Hematopoietic multipotent progenitor cell treated with erythropoietin and hydrocortisone succinate and interleukin-3 and kit ligand, for 17 days (in vitro differentiated cells): ENCODE measurements at regions not wholly inside any gene's neighbourhood (a gene's known extent, or its start where the extent isn't known, plus 50 kb on each side); places are given as distances from the start of the nearest gene placed in this dataset.

Experiments
- DNase-seq: peaks from one replicate; pipeline ENCODE4 v3.0.0-alpha.2; 2015; ENCODE audit warnings: low spot score

DNA sequence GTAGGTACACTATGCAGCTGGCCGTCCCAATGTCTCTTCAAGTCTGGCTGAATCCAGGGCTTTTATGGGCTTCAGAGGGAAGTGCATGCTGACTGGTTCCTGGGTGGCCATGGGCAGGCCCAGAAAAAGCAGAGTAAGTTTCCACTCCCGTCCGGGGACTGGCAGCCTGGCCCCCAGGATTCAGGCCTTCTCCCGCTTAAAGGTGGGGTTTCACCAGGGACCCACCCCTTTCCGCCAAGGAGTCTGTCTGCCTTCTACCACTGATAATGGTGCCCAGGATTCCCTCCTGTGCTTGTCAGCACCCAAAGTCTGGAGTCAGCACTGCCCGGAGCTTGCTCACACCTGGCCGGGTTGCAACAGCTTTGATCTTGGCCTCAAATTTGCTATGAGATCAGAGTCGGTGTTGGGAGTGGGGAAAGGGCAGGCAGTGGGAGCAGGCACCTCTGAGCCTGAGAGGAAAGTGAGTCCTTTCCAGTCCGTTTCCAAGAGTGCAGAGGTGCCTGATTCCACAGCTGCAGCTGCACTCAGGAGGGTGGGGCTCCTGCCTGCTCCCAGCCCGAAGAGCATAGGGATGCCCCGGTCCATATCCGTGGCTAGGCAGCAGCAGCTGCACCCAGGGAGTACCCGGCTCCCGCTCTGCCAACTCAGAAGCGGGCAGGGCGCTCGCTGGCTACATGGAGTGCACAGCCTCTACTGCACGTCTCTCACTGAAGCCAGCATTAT is 1344.3 kb upstream of the ADGRL3 start:
- DNase-seq, result no peak

DNA sequence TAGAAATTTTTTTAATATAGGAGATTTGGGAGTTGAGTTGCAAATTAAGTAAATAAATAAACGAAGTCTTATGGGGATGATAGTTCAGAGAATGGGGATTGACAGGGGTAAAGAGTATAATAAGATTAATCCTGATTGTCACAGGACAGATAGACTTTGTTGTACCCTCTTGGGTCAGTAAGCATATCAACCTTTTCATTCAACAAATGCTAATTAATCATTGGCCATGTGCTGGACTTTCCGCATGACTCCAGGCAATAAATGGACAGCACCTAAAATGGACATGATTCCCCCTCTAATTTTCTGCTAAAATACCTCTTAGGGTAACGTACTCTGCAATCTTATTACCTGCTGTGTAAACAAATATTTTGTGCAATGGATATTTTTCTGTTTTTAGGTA is 1331.1 kb upstream of the ADGRL3 start:
- no peak for DNase-seq

DNA sequence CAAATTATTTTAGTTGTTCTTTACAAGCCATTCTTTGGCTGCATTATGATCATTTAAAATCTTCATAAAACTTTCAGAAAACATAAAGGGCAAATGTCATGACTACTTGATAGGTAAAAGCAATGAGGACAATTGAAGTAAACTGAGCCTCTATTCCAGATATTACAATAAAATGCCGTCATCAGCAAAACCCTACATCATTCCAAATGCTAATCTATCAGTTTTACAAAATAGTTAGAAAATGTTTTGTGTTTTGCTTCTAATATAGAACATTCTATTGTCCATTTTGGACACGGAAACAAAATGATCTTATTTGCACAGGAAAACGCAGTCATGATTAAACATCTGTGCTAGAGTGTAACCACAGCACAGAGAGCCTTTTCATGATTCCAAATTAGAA is 1330.6 kb upstream of the ADGRL3 start:
- no peak for DNase-seq

GRCh38 chr4:59881632-59882031 is 1318.5 kb upstream of the ADGRL3 start:
- DNase-seq, result no peak

- no peak for DNase-seq
These were observed 1295.8 kb upstream of the ADGRL3 start for GRCh38 chr4:59904331-59904730.

- DNase-seq, result no peak
These were observed 1279.7 kb upstream of the ADGRL3 start for GRCh38 chr4:59920416-59920815.

- no peak for DNase-seq
These were observed 1274.8 kb upstream of the ADGRL3 start for GRCh38 chr4:59925290-59925689.

GRCh38 chr4:59936566-59936965 is 1263.6 kb upstream of the ADGRL3 start:
- no peak for DNase-seq

DNA sequence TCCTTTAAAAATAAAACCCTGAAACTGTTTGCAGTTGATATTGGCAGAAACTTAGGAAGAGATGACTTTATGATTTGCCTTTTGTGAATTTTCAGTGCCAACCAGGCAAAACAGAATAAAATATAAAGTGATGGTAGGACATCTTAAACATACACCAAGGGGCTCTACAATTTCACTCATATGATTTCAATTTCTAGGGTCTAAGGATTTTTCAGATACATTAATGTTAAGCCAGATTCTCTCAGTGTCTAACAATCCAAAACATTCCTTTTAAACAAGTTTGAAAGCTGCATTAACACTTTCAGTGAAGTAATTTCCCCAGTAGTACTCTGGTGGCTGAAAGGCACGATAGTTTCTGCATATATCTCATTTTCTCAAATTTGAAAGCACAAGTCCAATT is 1262.0 kb upstream of the ADGRL3 start:
- no peak for DNase-seq

GRCh38 chr4:59945277-59945676 is 1254.8 kb upstream of the ADGRL3 start:
- no peak for DNase-seq

- DNase-seq, result no peak
These were observed 1254.4 kb upstream of the ADGRL3 start for GRCh38 chr4:59945716-59946115.

DNA sequence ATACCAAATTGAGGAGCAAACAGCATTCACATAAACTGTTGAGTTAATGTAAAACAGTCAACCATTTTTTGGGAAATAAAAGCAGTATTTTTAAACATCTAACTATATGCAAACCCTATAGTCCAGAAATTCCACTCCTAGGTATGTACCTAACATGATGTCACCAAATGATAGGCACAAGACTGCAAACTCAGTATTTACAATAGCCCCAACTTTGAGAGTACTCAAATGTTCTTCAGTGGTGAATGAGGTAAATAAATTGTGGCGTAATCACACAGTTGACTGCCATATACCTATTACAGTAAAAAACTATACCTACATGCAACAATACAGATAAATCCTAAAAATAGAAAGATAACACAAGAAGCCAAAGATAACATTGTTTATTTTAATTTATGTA is 1243.8 kb upstream of the ADGRL3 start:
- DNase-seq, result no peak

DNA sequence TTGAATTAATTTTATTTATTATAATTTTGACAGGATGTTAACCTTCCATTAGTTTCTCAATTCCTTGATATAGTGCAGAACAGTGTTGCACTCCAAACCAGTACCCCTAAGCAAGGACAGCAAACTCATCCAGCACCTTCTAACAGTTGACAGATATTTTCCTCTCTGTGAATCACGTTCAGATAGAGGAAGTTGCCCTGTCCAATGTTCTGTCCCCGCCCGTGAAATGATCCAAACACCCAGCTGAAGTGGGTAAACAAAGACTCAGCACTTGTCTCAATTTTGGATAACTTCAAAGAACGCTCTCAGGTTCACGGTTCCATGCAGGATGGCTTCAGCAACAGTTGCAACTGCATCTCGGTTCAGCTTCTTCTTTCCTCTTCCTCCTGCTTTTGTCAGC is 1240.0 kb upstream of the ADGRL3 start:
- DNase-seq, result no peak

DNA sequence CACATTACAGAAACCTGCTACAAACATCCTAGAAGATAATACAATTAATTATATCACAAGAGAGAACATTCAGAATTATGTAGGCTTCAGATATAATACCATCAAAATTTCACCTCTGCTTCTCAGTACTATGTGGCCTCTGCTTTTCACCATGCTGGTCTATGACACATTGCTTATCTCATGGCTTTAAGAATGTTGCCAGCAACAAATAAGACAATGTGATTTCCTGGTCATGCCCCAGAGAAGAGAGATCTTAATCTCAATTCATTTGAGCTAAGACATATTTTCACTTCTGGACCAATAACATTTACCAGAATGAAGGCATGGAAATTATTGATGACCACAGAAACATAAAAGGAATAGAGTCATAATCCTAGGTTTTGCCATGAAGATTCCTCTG is 1233.4 kb upstream of the ADGRL3 start:
- no peak for DNase-seq

GRCh38 chr4:59968796-59969195 is 1231.3 kb upstream of the ADGRL3 start:
- no peak for DNase-seq

GRCh38 chr4:59969909-59970308 is 1230.2 kb upstream of the ADGRL3 start:
- no peak for DNase-seq

GRCh38 chr4:59971952-59972351 is 1228.2 kb upstream of the ADGRL3 start:
- no peak for DNase-seq

DNA sequence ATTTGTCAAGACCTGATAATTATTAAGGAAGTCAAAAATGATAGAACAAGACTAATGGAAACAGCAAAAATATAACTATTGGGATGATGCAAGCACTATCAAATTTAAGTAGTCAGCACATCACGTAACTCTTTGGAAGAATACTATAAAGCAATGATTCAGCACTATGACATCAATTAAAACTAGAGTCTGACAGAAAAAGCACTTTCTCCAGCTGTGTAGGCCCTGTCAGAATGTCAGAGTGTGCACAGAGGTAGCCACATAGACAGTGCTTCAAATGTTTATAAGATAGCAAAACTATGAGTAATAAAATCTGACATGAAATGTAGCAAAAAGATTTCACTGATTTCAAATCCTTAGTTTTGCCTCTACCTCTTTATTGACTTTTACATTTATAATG is 1226.6 kb upstream of the ADGRL3 start:
- no peak for DNase-seq

- no peak for DNase-seq
These were observed 1221.1 kb upstream of the ADGRL3 start for GRCh38 chr4:59979061-59979460.

- no peak for DNase-seq
These were observed 1216.3 kb upstream of the ADGRL3 start for GRCh38 chr4:59983852-59984251.

- no peak for DNase-seq
These were observed 1212.8 kb upstream of the ADGRL3 start for GRCh38 chr4:59987289-59987688.

- no peak for DNase-seq
These were observed 1206.0 kb upstream of the ADGRL3 start for GRCh38 chr4:59994118-59994517.

DNA sequence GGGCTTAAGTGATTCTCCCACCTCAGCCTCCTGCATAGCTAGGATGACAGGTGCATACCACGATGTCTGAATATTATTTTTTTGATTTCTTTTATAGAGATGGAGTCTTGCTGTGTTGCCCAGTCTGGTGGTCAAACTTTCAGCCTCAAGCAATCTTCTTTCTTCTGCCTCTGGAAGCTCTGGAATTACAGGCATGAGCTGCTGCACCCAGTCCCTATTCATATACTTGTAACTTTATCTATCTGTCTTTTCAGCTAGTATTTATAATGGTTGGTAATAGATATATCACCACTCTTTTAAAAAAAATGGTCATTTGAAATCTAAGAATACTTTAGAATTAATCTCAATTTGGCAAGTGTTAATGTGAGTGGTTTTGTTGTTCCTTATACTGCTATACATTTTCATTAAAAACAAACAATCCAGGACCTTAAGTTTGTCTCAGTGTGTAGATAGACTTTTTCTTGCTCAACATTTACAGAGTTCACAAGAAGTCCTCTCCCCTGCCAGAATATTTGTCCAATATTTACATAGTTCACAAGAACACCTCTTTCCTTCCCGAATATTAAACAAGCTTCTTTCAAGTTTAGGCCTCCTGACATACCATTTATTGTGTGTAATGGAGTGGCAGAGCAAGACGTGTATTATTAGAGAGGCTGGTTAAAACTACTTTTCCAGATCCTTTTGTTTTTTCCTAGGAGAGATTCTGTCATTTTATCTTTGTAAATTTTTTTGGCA is 1197.4 kb upstream of the ADGRL3 start:
- DNase-seq, result no peak
